Erythroblast (primary cell): ENCODE measurements at regions not wholly inside any gene's neighbourhood (a gene's known extent, or its start where the extent isn't known, plus 50 kb on each side); places are given as distances from the start of the nearest gene placed in this dataset.
"Not testable (repeated sequence)": the region's sequence is repeated elsewhere in the genome, so short reads cannot be mapped to it uniquely, and the experiment has no call there.

ENCODE experiments used
- DNase-seq, 2 experiments: peaks; one replicate each; lab custom pipeline; 2025; lab: John Stamatoyannopoulos, UW
- GATA1 ChIP-seq: IDR thresholded peaks from 2 replicates; pipeline ENCODE4 v1.6.1; 2011; ENCODE audit warnings: low read depth, mild to moderate bottlenecking, control low read depth, low read length, moderate library complexity
- POLR2A ChIP-seq: IDR thresholded peaks from 2 replicates; pipeline ENCODE4 v1.6.1; 2011; ENCODE audit warnings: mild to moderate bottlenecking, low read length

- TF ChIP-seq GATA1 (no peak), POLR2A (no peak)
- DNase-seq, result no peak
Observed at GRCh38 chr4:103499094-103499493, 220.7 kb downstream of the TACR3 start.

GRCh38 chr4:103498161-103499070, 221.4 kb downstream of the TACR3 start:
- TF ChIP-seq GATA1 (no peak), POLR2A (no peak)
- no peak for DNase-seq

DNA sequence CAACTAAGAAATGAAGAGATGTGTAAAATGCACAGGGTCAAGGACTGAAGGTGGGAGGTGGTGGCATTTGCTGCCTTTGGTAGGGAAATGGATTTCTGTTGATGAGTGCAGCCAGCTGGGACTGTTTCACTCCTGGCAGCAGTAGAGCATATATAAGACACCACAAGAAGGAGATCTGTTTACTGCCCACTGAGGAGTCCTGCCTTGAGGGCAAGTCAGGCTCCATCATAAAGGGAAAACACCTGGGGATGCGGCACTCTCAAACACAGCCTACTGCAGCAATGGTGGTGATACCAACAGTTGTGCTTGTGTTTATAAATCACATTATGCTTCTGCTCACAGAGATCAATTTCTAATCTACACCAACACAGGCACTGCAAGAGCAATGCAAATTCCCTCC, 222.1 kb downstream of the TACR3 start:
- no peak for TF ChIP-seq POLR2A
- TF ChIP-seq GATA1, result no peak
- DNase-seq, result no peak

DNA sequence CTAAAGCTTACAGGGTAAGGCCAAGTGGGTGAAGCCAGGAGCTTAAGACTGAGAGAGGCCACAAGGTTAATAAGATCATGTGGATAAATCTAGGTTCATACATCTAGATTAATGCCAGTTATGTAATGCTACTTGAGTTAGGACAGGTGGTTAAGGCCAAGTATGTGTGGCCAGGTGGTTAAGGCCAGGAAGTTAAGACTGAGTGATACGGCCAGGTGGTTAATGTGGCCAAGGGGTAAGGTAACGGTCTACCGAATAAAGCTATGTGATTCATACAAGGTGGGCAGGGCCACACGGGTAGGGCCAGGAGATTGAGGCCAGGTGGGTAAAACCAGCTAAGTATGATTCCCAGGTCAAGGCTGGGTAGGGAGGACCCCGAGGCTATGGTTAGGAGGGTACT, 223.0 kb downstream of the TACR3 start:
- no peak for DNase-seq
- no peak for TF ChIP-seq GATA1
- no peak for TF ChIP-seq POLR2A

DNA sequence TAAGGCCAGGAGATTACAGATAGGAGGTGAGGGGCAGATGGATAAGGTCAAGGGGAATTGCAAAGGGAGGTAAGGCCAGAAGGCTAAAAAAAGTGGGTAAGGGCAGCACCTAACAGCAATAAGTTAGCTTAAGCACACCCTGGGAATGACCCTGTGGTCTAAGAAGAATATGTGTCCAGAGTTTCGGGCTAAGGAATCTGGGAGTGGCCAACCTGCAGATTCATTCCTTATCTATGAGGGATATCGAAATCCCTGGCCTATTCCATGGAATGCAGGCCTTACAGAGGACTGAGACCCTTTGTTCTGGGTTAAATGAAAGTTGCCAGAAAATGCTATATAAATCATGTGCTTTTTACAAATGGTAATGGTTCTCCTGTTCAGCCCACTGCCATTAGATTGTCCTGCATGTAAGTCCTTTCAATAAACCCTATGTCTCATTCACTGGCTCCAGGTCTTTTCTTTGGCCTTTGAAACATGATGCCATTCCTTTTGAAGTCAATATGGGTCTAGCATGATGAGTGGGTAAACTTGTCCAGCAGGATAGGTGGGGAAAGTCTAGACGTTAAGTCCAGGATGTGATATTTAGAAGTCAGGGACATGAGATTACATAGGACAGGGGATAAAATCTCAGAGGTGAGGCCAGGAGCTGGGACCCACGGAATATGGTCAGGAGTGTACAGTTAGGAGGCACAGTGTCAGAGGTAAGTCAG, 226.2 kb downstream of the TACR3 start:
- DNase-seq, result no peak
- TF ChIP-seq POLR2A (no peak), GATA1 (no peak)

DNA sequence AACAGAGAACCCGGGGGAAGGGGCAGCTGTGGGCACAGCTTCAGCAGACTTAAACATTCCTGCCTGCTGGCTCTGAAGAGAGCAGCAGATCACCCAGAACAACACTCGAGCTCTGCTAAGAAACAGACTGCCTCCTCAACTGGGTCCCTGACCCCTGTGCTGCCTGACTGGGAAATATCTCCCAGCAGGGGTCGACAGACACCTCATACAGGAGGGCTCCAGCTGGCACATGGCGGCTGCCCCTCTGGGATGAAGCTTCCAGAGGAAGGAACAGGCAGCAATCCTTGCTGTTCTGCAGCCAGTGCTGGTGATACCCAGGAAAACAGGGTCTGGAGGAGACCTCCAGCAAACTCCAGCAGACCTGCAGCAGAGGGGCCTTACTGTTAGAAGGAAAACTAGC, 234.5 kb downstream of the TACR3 start:
- not testable (repeated sequence) for DNase-seq

DNA sequence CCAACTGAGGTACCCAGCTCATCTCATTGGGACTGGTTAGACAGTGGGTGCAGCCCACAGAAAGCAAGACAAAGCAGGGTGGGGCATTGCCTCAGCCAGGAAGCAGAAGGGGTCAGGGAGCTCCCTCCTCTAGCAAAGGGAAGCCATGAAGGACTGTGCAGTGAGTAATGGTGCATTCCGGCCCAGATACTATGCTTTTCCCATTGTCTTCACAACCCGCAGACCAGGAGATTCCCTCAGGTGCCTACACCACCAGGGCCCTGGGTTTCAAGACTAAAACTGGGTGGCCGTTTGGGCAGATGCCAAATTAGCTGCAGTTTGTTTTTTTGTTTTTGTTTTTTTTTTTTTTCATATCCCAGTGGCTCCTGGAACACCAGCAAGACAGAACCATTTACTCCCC, 235.3 kb downstream of the TACR3 start:
- no peak for DNase-seq
- TF ChIP-seq GATA1, result no peak
- no peak for TF ChIP-seq POLR2A

DNA sequence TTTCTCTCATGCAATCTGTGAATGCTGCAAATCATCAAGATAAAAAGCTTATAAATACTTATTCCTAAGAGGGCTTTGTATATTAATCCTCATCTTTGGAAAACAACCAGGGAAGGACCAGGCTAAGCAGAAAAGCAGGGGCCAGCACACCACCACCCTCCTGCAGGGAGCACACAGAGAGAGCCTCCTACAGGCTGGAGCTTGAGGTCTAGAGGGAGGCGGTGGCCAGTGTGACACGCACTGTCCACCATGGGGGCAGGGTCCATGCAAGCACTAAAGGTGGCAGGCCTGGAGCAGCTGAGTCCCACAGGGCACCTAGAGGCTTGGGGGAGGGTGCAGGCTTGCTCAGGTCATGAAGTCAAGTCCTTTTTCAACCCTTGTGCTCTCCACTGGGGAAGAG, 236.9 kb downstream of the TACR3 start:
- DNase-seq, result no peak
- TF ChIP-seq GATA1, result no peak
- no peak for TF ChIP-seq POLR2A

GRCh38 chr4:103482471-103482870, 237.3 kb downstream of the TACR3 start:
- no peak for DNase-seq
- TF ChIP-seq POLR2A (no peak), GATA1 (no peak)

- no peak for TF ChIP-seq POLR2A
- TF ChIP-seq GATA1, result no peak
- DNase-seq, result no peak
Observed at GRCh38 chr4:103478734-103479133, 241.1 kb downstream of the TACR3 start.

DNA sequence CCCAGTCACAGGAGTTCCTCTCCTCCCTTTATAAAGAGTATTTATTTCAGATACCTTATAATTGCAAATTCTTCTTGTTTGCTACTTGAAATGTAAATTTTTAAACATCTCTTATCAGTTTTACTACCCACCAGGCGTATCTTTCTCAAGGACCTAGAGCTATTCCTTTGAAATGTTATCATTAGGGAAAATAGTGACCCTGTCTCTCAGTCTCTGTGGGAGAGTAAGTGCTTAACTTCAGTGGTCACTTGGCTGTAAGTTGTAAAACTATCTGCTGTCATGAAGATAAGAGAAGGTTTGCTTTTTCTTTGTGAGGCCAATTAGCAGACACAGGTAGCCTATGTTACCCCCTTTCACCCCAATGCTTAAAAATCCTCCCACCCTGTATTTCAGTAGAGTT, 241.6 kb downstream of the TACR3 start:
- DNase-seq, result no peak
- TF ChIP-seq GATA1 (no peak), POLR2A (no peak)

GRCh38 chr4:103457566-103457965, 259.4 kb upstream of the CENPE start:
- no peak for TF ChIP-seq POLR2A
- no peak for TF ChIP-seq GATA1

DNA sequence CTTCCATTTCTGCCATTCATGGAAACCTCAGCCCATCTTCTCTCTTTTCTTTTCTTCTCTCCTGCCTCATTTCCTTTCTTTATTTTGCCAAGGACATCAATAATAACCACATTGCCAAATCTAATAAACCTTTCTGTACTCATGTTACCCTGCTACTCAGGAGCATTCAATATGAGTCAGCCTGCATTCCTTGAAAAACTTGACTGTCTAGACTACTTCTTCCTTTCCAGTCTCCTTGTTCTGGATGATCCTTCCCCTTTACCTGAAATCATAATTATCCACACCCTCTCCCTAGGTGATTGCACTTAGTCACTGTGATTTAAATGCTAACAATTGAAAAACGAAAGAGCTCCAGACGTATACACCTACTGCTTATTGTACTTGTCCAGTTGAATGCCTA, 253.2 kb upstream of the CENPE start:
- DNase-seq, result no peak
- TF ChIP-seq POLR2A, result no peak
- TF ChIP-seq GATA1, result no peak

More at GRCh38 chr4:103457566-103457965, 259.4 kb upstream of the CENPE start:
- DNase-seq, result no peak

- no peak for DNase-seq
- TF ChIP-seq POLR2A, result no peak
- no peak for TF ChIP-seq GATA1
Observed at GRCh38 chr4:103450693-103451092, 252.6 kb upstream of the CENPE start.
